Uterus (tissue), 3 donors: ENCODE measurements at regions not wholly inside any gene's neighbourhood (a gene's known extent, or its start where the extent isn't known, plus 50 kb on each side); places are given as distances from the start of the nearest gene placed in this dataset.

Experiments used
- DNase-seq, 2 donors: peaks; one replicate each; pipeline ENCODE4 v3.0.0-alpha.2; 2019 to 2020
- H3K27ac ChIP-seq, 2 donors: fragments of 200-600 bp; sonication (generic); 1 replicate in 1 of 2; 2 replicates in 1 of 2; pipeline ENCODE4 v1.5.1; 2016 to 2018
- H3K27me3 ChIP-seq, 2 donors: fragments of 200-600 bp; sonication (generic); one replicate each; pipeline ENCODE4 v1.5.1; 2018 to 2019; ENCODE audit warnings: control low read depth in 1 of 2
- H3K36me3 ChIP-seq, 2 donors: fragments of 200-600 bp; sonication (generic); one replicate each; pipeline ENCODE4 v1.5.1; 2019; ENCODE audit warnings: control low read depth in 1 of 2
- H3K4me1 ChIP-seq, 2 donors: fragments of 200-600 bp; sonication (generic); one replicate each; pipeline ENCODE4 v1.5.1; 2018 to 2019; ENCODE audit warnings: control low read depth in 1 of 2
- H3K4me3 ChIP-seq, 2 donors: fragments of 200-600 bp; sonication (generic); 1 replicate in 1 of 2; 2 replicates in 1 of 2; pipeline ENCODE4 v1.5.1; 2018 to 2019; ENCODE audit warnings: mild to moderate bottlenecking in 1 of 2
- H3K9me3 ChIP-seq, 2 donors: fragments of 200-600 bp; sonication (generic); one replicate each; pipeline ENCODE4 v1.5.1; 2019; ENCODE audit warnings: control low read depth in 1 of 2
- CTCF ChIP-seq, 4 experiments: fragments of 200-600 bp in 2 of 4; fragments of 450-650 bp in 2 of 4; sonication (generic) in 2 of 4; IDR thresholded peaks; one replicate each; pipeline ENCODE4 v1.5.1; 2016 to 2019; ENCODE audit warnings: antibody characterized with exemption in 4 of 4, mild to moderate bottlenecking in 2 of 4, moderate library complexity in 1 of 4
- POLR2A ChIP-seq, 2 donors: fragments of 450-650 bp; IDR thresholded peaks; one replicate each; pipeline ENCODE4 v1.6.1; 2016; ENCODE audit warnings: antibody characterized with exemption in 2 of 2, mild to moderate bottlenecking in 1 of 2, moderate library complexity in 1 of 2
- intact Hi-C: fragments of 100-400 bp; cut with DNase I; formaldehyde crosslinking; loops from one replicate; pipeline ENCODE4 v1.15.1; 2023; ENCODE audit warnings: low total_unique reads
- donor health status: DM: yes; HTN: yes; CAD: no.

GRCh38 chr6:1538369-1538768 is 71.3 kb upstream of the FOXC1 start:
- Histone ChIP-seq H3K27ac (no peak overlapping the region), H3K4me1 (no peaks in the 10 kb centered on the region), H3K36me3 (no peaks in the 10 kb centered on the region), H3K4me3 (no peak overlapping the region), H3K27me3 (no peaks in the 10 kb centered on the region), H3K9me3 (no peaks in the 10 kb centered on the region)
- TF ChIP-seq CTCF (IDR thresholded peaks at IDR 0.05) (no peak), POLR2A (IDR thresholded peaks at IDR 0.05) (no peak)
- no peak for DNase-seq
- intact Hi-C loops = no loop called here

- Histone ChIP-seq H3K4me1 (no peaks in the 10 kb centered on the region), H3K4me3 (no peak overlapping the region), H3K27ac (no peak overlapping the region), H3K36me3 (no peaks in the 10 kb centered on the region), H3K9me3 (no peaks in the 10 kb centered on the region), H3K27me3 (no peaks in the 10 kb centered on the region)
- no peak for DNase-seq
- intact Hi-C loops = no loop called here
- no peak for TF ChIP-seq POLR2A (IDR thresholded peaks at IDR 0.05)
- no peak for TF ChIP-seq CTCF (IDR thresholded peaks at IDR 0.05)
These were observed 70.8 kb upstream of the FOXC1 start for GRCh38 chr6:1538810-1539478.

- Histone ChIP-seq H3K4me3 (no peak overlapping the region), H3K27me3 (no peaks in the 10 kb centered on the region), H3K9me3 (no peaks in the 10 kb centered on the region), H3K36me3 (no peaks in the 10 kb centered on the region), H3K27ac (no peak overlapping the region), H3K4me1 (no peaks in the 10 kb centered on the region)
- no peak for TF ChIP-seq POLR2A (IDR thresholded peaks at IDR 0.05)
- TF ChIP-seq CTCF (IDR thresholded peaks at IDR 0.05) = no peak
- no peak for DNase-seq
- intact Hi-C loops = no loop called here
These were observed 68.7 kb upstream of the FOXC1 start for GRCh38 chr6:1540864-1541521.

- DNase-seq = no peak
- TF ChIP-seq POLR2A (IDR thresholded peaks at IDR 0.05) = no peak
- TF ChIP-seq CTCF (IDR thresholded peaks at IDR 0.05) = no peak
- Histone ChIP-seq H3K27me3 (no peaks in the 10 kb centered on the region), H3K27ac (no peak overlapping the region), H3K9me3 (no peaks in the 10 kb centered on the region), H3K4me1 (no peaks in the 10 kb centered on the region), H3K4me3 (no peak overlapping the region), H3K36me3 (no peaks in the 10 kb centered on the region)
- intact Hi-C loops = no loop called here
These were observed 67.4 kb upstream of the FOXC1 start for GRCh38 chr6:1542335-1542734.

GRCh38 chr6:1542764-1543163 is 67.0 kb upstream of the FOXC1 start:
- H3K27ac ChIP-seq = no peak overlapping the region
- intact Hi-C loops = no loop called here
- no peak for DNase-seq
- H3K27me3 ChIP-seq = no peaks in the 10 kb centered on the region
- H3K36me3 ChIP-seq = no peaks in the 10 kb centered on the region
- no peak for TF ChIP-seq POLR2A (IDR thresholded peaks at IDR 0.05)
- no peak for TF ChIP-seq CTCF (IDR thresholded peaks at IDR 0.05)
- no peaks in the 10 kb centered on the region for H3K4me1 ChIP-seq
- no peaks in the 10 kb centered on the region for H3K9me3 ChIP-seq
- H3K4me3 ChIP-seq = no peak overlapping the region
